NCI-H510A treated with DMSO at 0.1 percent for 48 hours (cell line): ENCODE measurements at regions not wholly inside any gene's neighbourhood (a gene's known extent, or its start where the extent isn't known, plus 50 kb on each side); places are given as distances from the start of the nearest gene placed in this dataset.

Experiments
- DNase-seq: peaks from one replicate; lab custom pipeline; 2025; lab: John Stamatoyannopoulos, UW

DNA sequence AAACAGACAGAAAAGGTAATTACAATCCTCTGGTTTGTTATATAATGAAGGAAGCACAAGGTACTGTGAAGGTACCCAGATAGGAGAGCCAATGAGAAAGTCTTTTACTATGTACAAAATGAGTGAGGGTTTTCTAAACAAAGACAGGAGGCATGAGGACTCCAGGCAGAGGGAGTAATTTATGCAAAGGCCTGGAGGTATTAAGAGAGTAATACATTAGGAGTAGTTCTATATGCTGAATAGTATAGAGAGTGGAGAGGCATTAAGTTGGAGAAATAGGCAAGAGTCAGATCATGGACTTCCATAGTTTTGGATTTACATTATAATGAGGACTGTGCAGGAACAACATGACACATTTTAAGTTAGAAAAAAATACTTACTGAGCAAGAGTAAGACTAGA, 216.0 kb downstream of the SCG2 start:
- no peak for DNase-seq

DNA sequence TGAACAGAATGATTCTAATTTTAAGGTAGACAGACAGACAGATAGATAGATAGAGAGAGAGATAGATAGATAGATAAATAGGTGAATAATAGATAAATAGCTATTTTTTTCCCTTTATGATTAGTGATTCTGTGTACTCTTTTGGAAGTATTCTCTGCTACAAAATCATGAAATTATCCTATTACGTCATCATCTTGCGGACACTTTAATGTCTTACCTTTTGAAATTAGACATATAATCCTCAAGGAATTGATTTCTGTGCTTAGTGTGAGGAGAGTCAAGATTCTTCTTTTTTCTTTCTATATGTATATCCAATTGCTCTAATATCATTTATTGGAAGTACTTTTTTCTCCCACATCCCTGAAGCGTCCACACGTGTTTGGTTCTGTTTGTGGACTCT, 215.2 kb downstream of the SCG2 start:
- no peak for DNase-seq

GRCh38 chr2:223389624-223390023, 212.5 kb downstream of the SCG2 start:
- no peak for DNase-seq

DNA sequence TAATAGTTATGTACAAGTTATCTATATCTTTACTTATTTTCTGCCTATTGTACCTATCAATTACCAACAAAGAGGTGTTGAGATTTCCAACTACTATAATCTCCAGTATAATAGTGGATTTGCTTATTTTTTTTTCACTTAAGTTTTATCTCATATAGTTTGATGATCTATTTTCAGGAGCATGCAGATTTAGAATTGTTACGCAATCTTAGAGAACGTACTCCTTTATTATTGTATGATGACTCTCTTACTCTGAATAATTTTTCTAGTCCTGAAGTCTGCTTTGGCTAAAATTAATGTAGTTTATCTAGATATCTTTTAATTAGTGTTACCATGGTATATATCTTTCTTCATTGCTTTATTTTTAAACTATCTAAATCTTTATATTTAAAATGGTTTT, 205.2 kb downstream of the SCG2 start:
- no peak for DNase-seq

DNA sequence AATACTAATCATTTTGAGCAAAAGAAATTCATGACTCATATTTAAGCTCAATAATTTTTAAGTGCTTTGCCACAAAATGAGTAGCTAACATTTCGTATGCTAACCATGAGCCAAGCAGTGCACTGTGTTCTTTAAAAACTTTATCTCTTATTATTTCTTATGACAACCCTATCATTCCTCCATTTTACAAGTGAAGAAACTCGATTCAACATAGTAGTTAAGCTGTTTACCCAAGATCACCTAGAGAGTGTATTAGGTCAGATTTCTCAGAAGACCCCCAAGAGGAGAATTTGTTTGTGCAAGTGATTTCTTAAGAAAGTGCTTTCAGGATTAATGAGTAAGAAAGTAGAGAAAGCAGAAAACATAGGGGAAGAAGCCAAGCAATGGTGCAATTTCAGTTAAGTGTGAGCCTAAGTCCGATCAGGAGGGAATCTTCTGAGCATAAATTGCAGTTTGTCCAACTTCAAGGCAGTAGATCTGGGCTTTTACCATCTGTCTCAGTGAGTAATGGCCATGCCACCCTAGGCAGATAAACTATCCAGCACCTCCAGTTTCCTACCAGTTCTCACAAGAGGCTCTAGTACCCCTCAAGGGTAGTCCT, 202.7 kb downstream of the SCG2 start:
- DNase-seq, result no peak

GRCh38 chr2:223404616-223405015, 197.5 kb downstream of the SCG2 start:
- DNase-seq, result no peak

DNA sequence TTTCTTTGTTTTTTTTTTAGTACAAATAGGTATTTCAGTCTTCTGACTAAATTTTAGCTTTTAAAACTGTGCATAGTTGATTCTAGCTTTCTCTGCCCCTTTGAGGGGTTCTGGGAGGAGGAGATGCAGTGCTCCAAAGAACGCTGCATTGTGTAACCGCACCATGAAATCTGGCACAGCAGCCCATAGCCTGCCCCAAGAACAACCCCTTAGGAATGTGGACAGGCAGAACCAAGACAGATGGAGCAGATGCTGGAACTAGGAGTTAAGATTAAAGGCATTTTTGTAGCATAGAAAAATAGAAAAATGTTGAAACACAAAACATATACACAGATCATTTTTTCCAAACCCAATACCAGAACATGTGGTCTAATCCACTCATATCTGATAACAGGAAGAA, 187.5 kb downstream of the SCG2 start:
- DNase-seq, result no peak

GRCh38 chr2:223415071-223415470, 187.1 kb downstream of the SCG2 start:
- DNase-seq, result no peak

DNA sequence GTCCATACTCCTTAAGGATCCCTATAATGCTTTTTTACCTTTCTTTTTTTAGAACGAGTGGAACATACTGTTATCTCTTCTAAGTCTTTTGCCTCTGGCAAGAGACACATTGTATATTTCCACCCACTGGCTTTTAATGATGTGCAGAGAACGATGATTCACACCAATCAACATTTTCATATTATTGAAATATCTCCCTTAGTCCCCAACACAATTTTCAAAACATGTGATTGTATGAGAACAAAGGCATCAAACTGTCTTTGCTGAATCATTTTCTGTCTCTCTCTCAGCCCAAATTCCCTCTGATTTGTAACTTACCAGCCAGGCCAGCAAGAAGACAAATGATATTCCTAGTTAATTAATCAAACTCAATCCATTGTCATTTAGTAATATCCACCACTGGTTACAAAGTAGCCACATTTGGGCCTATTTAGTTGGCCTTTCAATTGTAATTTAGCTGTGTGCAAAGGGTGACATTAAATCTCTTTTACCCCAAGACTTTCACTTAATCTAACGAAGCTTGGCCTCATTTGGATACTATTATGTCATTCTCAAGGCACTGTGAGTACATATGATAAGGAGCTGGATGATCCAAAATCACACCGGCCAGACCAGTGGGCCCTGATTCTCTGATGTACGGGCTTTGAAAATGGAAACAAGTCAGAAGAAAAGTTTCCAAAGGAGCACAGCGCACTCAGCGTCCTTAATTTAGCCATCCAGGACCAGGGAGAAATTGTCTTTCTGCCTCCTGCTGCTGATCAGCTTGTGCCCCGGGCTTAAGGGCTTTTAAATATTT, 185.1 kb downstream of the SCG2 start:
- no peak for DNase-seq

GRCh38 chr2:223418131-223418530, 184.0 kb downstream of the SCG2 start:
- DNase-seq, result no peak

DNA sequence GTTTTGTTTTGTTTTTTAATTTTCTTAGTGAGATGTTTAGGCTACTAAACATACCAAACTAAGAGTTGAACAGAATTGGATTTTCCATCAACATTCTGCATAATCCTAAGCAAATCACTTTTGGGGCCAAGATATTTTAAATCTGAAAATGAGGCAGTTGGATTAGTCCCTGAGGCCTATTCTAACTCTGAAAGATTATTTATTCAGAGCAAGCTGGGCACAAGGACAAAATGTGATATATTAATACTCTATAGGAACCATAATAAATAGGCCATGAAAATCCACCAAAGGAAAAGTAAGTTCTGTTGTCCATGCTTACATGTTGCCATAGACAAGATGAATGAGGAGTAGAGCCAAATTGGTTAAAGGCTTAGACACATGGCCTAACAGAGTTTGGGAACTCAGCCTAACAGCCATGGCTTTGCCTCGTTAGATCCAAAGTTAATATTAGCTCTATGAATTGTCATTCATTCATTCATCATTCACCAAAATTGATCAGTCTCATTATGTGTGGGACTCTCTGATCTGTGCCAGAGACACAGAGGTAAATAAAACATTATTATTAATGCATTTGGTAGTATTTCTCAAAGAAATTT, 183.5 kb downstream of the SCG2 start:
- no peak for DNase-seq

DNA sequence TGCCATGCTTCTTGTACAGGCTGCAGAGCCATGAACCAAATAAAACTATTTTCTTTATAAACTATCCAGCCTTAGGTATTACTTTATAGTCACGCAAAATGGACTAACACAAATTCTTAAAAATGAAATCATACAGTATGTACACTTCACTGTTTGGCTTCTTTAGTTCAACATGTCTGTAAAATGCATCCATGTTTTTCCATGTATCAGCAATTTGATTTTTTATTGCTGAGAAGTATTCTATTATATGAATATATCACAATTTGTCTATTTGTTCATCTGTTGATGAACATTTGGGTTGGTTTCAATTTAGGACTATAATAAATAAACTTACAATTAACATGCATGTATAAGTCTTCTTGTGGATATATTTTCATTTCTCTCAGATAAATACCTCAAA, 182.1 kb downstream of the SCG2 start:
- no peak for DNase-seq

- no peak for DNase-seq
Measured at GRCh38 chr2:223431479-223431878, 170.7 kb downstream of the SCG2 start.

DNA sequence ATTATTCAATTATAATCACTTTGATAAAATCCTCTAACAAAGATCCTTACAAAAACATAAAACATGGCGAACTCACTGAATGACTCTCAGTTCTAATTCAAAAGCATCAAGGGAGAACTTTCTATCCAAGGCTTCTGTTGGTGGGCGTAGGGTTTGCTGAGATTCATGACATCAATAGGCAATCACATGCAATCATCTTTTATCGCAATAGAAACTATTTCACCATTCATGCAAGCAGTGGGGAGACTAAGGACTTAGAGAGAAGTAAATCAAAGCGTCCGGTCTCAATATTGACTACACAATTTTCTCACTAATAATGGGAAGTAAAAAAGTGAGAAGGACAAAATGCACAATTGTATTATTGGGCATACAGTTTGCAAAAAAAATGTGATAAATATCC, 168.7 kb downstream of the SCG2 start:
- DNase-seq, result no peak

- no peak for DNase-seq
Measured at GRCh38 chr2:223437788-223438187, 164.4 kb downstream of the SCG2 start.

DNA sequence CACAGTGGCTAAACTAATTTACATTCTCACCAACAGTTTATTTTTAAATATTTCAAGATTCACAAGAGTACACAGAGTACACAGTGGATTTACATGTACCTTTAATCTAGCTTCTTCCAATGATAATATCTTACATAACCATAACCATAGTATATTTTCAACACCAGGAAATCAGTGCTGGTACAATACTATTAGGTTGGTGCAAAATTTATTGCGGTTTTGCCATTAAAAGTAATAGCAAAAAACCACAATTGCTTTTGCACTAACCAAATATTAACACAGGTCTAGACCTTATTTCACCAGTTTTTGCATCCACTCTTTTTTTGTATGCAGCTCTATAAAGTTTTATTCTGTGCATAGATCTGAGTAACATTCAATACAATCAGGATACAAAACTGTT, 163.0 kb downstream of the SCG2 start:
- DNase-seq, result no peak

- no peak for DNase-seq
Measured at GRCh38 chr2:223439786-223440185, 162.4 kb downstream of the SCG2 start.

DNA sequence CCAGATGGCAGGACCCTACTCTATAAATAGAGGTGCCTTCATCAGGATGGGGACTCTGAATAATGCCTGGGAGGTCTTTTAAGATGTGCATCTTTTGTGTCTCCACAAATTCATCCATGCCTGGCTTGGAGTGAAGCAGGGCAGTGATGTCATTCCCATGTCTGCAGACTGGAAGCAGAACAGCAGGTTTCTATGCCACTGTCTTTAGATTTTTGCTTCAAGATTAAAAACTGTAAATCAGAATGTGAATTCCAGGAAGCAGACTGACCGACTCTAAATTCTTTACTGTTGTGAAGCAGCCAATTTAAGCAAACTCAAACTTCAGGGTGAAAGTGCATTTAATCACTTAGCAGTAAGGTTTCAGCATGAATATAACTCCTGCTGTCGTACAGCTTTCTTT, 159.3 kb downstream of the SCG2 start:
- DNase-seq, result no peak

GRCh38 chr2:223450246-223450645, 151.9 kb downstream of the SCG2 start:
- no peak for DNase-seq

DNA sequence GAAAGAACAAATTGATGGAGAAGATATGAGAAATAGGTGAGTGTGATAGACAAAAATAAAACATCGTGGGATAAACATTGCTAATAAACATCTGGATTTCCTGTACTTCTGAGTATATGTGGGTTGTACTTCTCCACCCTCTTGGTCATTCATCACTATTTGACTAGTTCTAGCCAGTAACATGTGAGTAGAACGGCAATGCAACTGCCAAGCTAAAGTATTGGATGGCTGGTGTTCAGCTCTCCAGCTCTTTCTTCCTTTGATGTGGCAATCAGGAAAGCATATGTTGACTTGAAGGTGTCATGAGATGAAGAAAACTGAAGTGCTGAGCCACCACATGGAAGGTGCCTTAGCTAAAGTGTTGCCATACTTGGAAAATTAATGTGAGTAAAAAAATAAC, 144.9 kb downstream of the SCG2 start:
- no peak for DNase-seq

- DNase-seq, result peak; percentile 32
Measured at GRCh38 chr2:223459328-223459939, 142.7 kb downstream of the SCG2 start.

DNA sequence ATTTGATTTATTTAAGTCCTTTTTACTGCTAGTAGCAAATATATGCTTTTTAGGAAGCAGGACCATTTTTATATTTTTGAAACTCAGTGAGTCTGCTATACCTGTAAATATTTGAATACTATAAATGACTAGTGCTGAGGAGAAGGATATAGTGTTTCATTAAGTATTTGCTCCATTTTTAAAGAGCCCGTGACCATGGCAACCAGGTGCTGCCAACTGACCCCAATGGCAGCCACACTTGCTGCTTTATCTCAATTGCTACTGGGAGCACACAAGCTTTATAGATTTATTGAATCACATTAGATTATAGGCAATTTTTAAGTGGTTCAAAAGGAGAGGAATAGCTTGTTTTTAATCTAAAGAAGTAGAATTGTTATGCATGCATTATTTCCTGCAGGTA, 142.0 kb downstream of the SCG2 start:
- DNase-seq, result peak; percentile 3

DNA sequence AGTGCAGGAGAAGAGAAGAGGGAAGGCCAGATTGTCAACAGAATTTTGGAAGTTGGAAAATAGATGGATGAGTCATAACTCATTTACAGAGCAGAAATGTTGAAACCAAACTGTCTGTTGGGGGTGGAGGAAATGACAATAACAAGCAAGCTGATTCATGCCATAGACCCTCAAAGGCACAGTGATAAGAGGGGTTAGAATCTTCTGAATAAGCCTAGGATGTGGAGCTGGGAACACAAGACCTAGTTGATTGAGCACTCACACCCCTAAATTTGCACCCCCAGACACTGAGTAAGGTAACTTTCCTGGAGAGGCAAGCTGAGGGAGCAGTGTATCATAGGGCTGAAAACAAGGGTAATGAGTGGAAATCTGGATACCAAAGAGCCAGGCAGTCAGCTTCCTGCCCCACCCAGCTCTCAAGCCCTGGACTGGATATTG, 141.4 kb downstream of the SCG2 start:
- DNase-seq, result no peak
